GM19035 (cell line): ENCODE measurements at regions not wholly inside any gene's neighbourhood (a gene's known extent, or its start where the extent isn't known, plus 50 kb on each side); places are given as distances from the start of the nearest gene placed in this dataset.

Experiments
- ATAC-seq: cut with Tn5 transposase; IDR thresholded peaks from one replicate; pipeline ENCODE4 v1.9.1; 2021; ENCODE audit not compliant: unreplicated experiment

GRCh38 chr2:196565106-196565765 is 74.3 kb upstream of the CCDC150 start:
- no peak for ATAC-seq

GRCh38 chr2:196565982-196566381 is 73.5 kb upstream of the CCDC150 start:
- ATAC-seq, result no peak

GRCh38 chr2:196566961-196567666 is 72.4 kb upstream of the CCDC150 start:
- ATAC-seq, result no peak

- ATAC-seq, result no peak
Observed at GRCh38 chr2:196568506-196568905, 71.0 kb upstream of the CCDC150 start.

GRCh38 chr2:196584903-196585302 is 54.6 kb upstream of the CCDC150 start:
- ATAC-seq, result no peak

- ATAC-seq, result no peak
Observed at GRCh38 chr2:196586511-196586991, 53.0 kb upstream of the CCDC150 start.

GRCh38 chr2:196587056-196587455 is 52.5 kb upstream of the CCDC150 start:
- ATAC-seq, result no peak

GRCh38 chr2:196587739-196588138 is 51.8 kb upstream of the CCDC150 start:
- no peak for ATAC-seq

- no peak for ATAC-seq
Observed at GRCh38 chr2:196589419-196589818, 50.1 kb upstream of the CCDC150 start.
